Breast epithelium (tissue), 4 donors: ENCODE measurements at regions not wholly inside any gene's neighbourhood (a gene's known extent, or its start where the extent isn't known, plus 50 kb on each side); places are given as distances from the start of the nearest gene placed in this dataset.

Source experiments
- DNase-seq, 2 donors: peaks; one replicate each; pipeline ENCODE4 v3.0.0-alpha.2; 2019; ENCODE audit warnings: low spot score in 2 of 2
- H3K27ac ChIP-seq, 2 donors: fragments of 200-600 bp; sonication (generic) in 1 of 2; one replicate each; pipeline ENCODE4 v1.5.1; 2016 to 2019; ENCODE audit warnings: mild to moderate bottlenecking in 1 of 2
- H3K27me3 ChIP-seq, 2 donors: fragments of 200-600 bp; sonication (generic) in 1 of 2; one replicate each; pipeline versions ENCODE4 v1.5.1 to v1.6.0; 2017 to 2019; ENCODE audit warnings: control low read depth in 1 of 2, mild to moderate bottlenecking in 1 of 2
- H3K36me3 ChIP-seq: fragments of 200-600 bp; one replicate; pipeline ENCODE4 v1.5.1; 2019
- H3K4me1 ChIP-seq, 2 donors: fragments of 200-600 bp; sonication (generic); one replicate each; pipeline ENCODE4 v1.5.1; 2016 to 2019; ENCODE audit warnings: control low read depth in 1 of 2
- H3K4me3 ChIP-seq, 3 donors: fragments of 200-600 bp; sonication (generic); 1 replicate in 2 of 3; 2 replicates in 1 of 3; pipeline ENCODE4 v1.5.1; 2016 to 2019; ENCODE audit warnings: mild to moderate bottlenecking in 3 of 3, moderate library complexity in 2 of 3
- H3K9me3 ChIP-seq, 2 donors: fragments of 200-600 bp; sonication (generic) in 1 of 2; one replicate each; pipeline ENCODE4 v1.5.1; 2016 to 2019; ENCODE audit warnings: control low read depth in 1 of 2
- POLR2A ChIP-seq: fragments of 450-650 bp; IDR thresholded peaks from one replicate; pipeline ENCODE4 v1.6.1; 2016; ENCODE audit warnings: antibody characterized with exemption, mild to moderate bottlenecking, moderate library complexity
- POLR2AphosphoS5 ChIP-seq, 3 donors: sonication (generic); formaldehyde crosslinking; IDR thresholded peaks; one replicate each; pipeline ENCODE4 v1.6.1; 2017; ENCODE audit warnings: antibody characterized with exemption in 3 of 3
- intact Hi-C: fragments of 100-400 bp; cut with DNase I; formaldehyde crosslinking; loops from one replicate; pipeline ENCODE4 v1.15.1; 2023; ENCODE audit warnings: low total_unique reads
- TF ChIP-seq, protein P1 (sequence below), 3 donors: fragments of 450-650 bp; IDR thresholded peaks; one replicate each; pipeline ENCODE4 v1.5.1; 2016 to 2017; ENCODE audit warnings: antibody characterized with exemption in 3 of 3, mild to moderate bottlenecking in 3 of 3, moderate library complexity in 3 of 3

DNA sequence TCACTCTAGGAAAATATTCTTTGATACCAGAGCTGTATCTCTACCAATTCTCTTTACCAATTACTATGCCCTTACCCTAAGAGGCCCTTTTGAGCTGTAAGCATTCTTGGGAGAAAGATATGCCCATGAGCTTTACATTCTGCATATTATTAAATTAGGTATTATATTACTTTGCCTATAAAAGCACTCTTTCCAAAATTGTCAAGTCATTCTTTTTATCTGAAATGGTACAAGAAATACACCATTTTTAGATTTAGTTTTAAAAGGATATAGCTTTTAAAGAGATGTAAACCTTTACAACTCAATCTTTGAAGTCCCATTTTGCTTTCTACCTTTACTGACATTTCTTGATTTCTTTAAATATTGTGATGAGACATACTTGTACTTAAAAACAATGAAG is 343.5 kb downstream of the C12orf50 start:
- intact Hi-C loops = no loop called here
- no peak for TF ChIP-seq POLR2AphosphoS5 (IDR thresholded peaks at IDR 0.05)
- no peak for TF ChIP-seq POLR2A
- TF ChIP-seq, protein P1, sequence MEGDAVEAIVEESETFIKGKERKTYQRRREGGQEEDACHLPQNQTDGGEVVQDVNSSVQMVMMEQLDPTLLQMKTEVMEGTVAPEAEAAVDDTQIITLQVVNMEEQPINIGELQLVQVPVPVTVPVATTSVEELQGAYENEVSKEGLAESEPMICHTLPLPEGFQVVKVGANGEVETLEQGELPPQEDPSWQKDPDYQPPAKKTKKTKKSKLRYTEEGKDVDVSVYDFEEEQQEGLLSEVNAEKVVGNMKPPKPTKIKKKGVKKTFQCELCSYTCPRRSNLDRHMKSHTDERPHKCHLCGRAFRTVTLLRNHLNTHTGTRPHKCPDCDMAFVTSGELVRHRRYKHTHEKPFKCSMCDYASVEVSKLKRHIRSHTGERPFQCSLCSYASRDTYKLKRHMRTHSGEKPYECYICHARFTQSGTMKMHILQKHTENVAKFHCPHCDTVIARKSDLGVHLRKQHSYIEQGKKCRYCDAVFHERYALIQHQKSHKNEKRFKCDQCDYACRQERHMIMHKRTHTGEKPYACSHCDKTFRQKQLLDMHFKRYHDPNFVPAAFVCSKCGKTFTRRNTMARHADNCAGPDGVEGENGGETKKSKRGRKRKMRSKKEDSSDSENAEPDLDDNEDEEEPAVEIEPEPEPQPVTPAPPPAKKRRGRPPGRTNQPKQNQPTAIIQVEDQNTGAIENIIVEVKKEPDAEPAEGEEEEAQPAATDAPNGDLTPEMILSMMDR (IDR thresholded peaks at IDR 0.05) = no peak
- H3K36me3 ChIP-seq = no peaks in the 10 kb centered on the region
- DNase-seq = no peak
- H3K4me1 ChIP-seq = no peaks in the 10 kb centered on the region
- H3K9me3 ChIP-seq = no peaks in the 10 kb centered on the region
- no peak overlapping the region for H3K4me3 ChIP-seq
- no peaks in the 10 kb centered on the region for H3K27me3 ChIP-seq
- no peak overlapping the region for H3K27ac ChIP-seq

DNA sequence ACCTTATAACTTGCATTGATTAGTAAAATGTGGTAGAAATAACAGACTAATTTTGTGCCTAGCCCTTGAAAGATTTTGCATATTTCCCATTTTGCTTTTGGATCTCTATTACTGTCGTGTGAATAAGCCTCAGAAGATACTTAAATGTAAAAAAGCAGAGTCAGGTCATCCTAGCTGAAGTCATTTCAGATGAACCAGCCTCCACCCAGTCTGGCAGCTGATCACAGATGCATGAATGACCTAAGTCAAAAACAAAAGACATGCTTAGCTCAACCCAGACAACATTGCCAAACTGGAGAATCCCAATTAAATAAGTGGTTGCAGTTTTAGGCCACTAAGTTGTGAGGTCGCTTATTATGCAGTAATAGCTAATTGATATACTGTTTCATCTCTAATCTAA is 349.9 kb downstream of the C12orf50 start:
- DNase-seq = no peak
- no peak overlapping the region for H3K4me3 ChIP-seq
- H3K27ac ChIP-seq = no peak overlapping the region
- H3K4me1 ChIP-seq = no peaks in the 10 kb centered on the region
- H3K9me3 ChIP-seq = no peaks in the 10 kb centered on the region
- no peaks in the 10 kb centered on the region for H3K27me3 ChIP-seq
- TF ChIP-seq POLR2A (no peak), POLR2AphosphoS5 (IDR thresholded peaks at IDR 0.05) (no peak)
- TF ChIP-seq, protein P1 (IDR thresholded peaks at IDR 0.05) = no peak
- intact Hi-C loops = no loop called here
- H3K36me3 ChIP-seq = no peaks in the 10 kb centered on the region

DNA sequence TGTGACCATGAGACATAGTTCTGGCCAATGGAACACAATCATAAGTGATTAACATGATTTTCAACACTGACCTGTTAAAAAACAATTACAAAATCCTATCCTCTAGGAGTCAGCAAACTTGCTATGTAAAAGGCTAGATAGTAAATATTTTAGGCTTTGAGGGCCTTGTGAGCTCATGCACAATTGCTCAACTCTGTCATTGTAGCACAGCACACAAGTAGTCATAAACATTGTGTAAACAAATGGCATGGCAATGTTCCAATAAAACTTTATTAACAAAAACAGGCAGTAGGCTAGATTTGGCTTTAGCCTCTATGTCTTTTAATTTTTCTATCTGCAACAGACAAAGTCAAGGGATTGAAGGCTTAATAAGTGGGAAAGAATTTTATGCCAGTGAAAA is 350.7 kb downstream of the C12orf50 start:
- no peak overlapping the region for H3K27ac ChIP-seq
- no peaks in the 10 kb centered on the region for H3K4me1 ChIP-seq
- no peaks in the 10 kb centered on the region for H3K9me3 ChIP-seq
- H3K27me3 ChIP-seq = no peaks in the 10 kb centered on the region
- no peak for DNase-seq
- TF ChIP-seq POLR2AphosphoS5 (IDR thresholded peaks at IDR 0.05) (no peak), POLR2A (no peak)
- TF ChIP-seq, protein P1 (IDR thresholded peaks at IDR 0.05) = no peak
- H3K36me3 ChIP-seq = no peaks in the 10 kb centered on the region
- intact Hi-C loops = no loop called here
- no peak overlapping the region for H3K4me3 ChIP-seq

DNA sequence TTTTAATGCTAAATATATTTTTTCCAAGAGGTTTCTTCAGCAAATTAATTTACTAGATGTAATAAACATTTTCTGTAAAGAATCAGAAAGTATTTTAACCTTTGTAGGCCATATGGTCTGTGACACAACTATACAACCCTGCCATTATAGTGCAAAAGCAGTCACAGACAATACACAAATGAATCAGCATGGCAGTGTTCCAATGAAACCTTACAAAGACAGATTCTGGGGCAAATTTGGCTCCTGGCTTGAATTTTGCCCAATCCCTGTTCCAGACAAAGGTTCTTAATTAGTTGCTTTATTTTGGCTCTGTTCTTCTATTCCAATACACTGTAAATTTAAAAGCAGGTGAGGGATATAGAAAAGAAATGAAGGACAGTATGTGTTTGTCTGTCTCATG is 352.5 kb downstream of the C12orf50 start:
- Histone ChIP-seq H3K4me3 (no peak overlapping the region), H3K9me3 (no peaks in the 10 kb centered on the region), H3K4me1 (no peaks in the 10 kb centered on the region), H3K27ac (no peak overlapping the region), H3K27me3 (no peaks in the 10 kb centered on the region), H3K36me3 (no peaks in the 10 kb centered on the region)
- no peak for TF ChIP-seq POLR2A
- TF ChIP-seq POLR2AphosphoS5 (IDR thresholded peaks at IDR 0.05) = no peak
- TF ChIP-seq, protein P1 (IDR thresholded peaks at IDR 0.05) = no peak
- no peak for DNase-seq
- intact Hi-C loops = no loop called here

DNA sequence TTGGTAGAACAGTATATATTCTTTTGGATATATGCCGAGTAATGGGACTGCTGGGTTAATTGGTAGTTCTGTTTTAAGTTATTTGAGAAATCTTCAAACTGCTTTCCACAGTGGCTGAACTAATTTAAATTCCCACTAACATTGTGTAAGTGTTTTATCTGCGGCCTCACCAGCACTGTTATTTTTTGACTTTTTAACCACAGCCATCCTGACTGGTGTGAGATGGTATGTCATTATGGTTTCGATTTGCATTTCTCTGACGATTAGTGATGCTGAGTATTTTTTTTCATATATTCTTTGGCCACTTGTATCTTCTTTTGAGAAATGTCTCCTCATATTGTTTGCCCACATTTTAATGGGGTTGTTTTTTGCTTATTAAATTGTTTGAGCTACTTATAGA is 357.4 kb downstream of the C12orf50 start:
- intact Hi-C loops = no loop called here
- no peaks in the 10 kb centered on the region for H3K27me3 ChIP-seq
- no peaks in the 10 kb centered on the region for H3K4me1 ChIP-seq
- no peaks in the 10 kb centered on the region for H3K36me3 ChIP-seq
- H3K9me3 ChIP-seq = no peaks in the 10 kb centered on the region
- TF ChIP-seq POLR2AphosphoS5 (IDR thresholded peaks at IDR 0.05) = no peak
- TF ChIP-seq, protein P1 (IDR thresholded peaks at IDR 0.05) = no peak
- no peak for TF ChIP-seq POLR2A
- H3K27ac ChIP-seq = no peak overlapping the region
- H3K4me3 ChIP-seq = no peak overlapping the region
- DNase-seq = no peak
